ENCODE measurements at regions not wholly inside any gene's neighbourhood (a gene's known extent, or its start where the extent isn't known, plus 50 kb on each side); places are given as distances from the start of the nearest gene placed in this dataset.

DNA sequence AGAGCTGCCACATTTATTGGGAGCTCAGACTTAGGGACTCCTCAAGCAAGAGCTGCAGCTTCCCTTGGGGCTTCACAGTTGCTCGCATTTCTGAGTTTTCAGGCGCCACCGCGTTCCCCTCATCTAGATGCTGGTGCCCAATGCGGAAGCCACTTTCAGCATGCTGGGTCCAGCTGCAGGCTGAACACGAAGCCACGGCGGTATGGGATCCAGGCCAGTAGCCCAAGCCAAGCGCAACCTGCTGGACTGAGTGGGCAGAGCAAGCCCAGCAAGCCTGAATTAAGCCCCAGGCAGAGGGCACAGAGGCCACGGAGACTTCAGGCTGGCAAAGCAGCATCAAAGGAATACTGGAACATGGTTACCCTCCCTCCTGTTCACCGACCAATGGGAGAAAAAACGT lies 391.5 kb downstream of the HTR1A start:
- peaks cover 0 to 6% (median 0%) of the 10 kb centered on the region in 3 donors for H3K9me3 ChIP-seq
- intact Hi-C loops (cut with DNase I), result no loop called here
- no peaks in the 10 kb centered on the region for H3K36me3 ChIP-seq (replicated peaks in 1 of 2; ENCODE audit: insufficient read depth in 1 of 2, low read depth in 2 of 2)
- TF ChIP-seq POLR2A (IDR thresholded peaks at IDR 0.05), result no peak
- TF ChIP-seq, protein P1, sequence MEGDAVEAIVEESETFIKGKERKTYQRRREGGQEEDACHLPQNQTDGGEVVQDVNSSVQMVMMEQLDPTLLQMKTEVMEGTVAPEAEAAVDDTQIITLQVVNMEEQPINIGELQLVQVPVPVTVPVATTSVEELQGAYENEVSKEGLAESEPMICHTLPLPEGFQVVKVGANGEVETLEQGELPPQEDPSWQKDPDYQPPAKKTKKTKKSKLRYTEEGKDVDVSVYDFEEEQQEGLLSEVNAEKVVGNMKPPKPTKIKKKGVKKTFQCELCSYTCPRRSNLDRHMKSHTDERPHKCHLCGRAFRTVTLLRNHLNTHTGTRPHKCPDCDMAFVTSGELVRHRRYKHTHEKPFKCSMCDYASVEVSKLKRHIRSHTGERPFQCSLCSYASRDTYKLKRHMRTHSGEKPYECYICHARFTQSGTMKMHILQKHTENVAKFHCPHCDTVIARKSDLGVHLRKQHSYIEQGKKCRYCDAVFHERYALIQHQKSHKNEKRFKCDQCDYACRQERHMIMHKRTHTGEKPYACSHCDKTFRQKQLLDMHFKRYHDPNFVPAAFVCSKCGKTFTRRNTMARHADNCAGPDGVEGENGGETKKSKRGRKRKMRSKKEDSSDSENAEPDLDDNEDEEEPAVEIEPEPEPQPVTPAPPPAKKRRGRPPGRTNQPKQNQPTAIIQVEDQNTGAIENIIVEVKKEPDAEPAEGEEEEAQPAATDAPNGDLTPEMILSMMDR (IDR thresholded peaks at IDR 0.05), result no peak
- no peak overlapping the region for H3K27ac ChIP-seq
- H3K4me1 ChIP-seq, result no peaks in the 10 kb centered on the region
- ATAC-seq (no peak), DNase-seq (no peak)
- WGBS, 2 donors, result 82 to 90% methylated on average over 9 to 11 of the region's 12 CpGs
- H3K4me3 ChIP-seq, result no peak overlapping the region
- H3K27me3 ChIP-seq, result no peaks in the 10 kb centered on the region

DNA sequence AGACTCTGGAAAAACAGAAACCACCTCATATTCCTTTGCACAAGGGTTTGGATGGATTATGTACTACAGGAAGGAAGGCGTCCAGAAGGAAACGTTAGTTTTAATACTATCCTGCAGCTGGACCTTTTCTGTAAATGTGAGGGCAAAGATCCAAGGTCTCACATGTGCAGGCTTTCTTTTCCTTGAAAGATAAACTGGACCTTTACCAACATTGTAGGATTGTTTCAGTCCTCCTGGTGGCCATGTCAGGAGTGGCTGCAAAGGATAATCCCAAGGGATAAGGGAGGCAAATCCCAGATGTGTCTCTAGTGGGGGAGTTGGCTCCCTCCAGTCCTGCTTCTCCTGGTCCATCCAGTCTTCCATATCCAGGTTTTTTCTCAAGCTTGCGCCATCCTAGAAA lies 397.5 kb downstream of the HTR1A start:
- no peaks in the 10 kb centered on the region for H3K4me1 ChIP-seq
- H3K27me3 ChIP-seq, result no peaks in the 10 kb centered on the region
- H3K9me3 ChIP-seq, result no peaks in the 10 kb centered on the region
- H3K36me3 ChIP-seq (replicated peaks in 1 of 2; ENCODE audit: insufficient read depth in 1 of 2, low read depth in 2 of 2), result no peaks in the 10 kb centered on the region
- peak; percentile 45 for ATAC-seq
- no peak for TF ChIP-seq POLR2A (IDR thresholded peaks at IDR 0.05)
- TF ChIP-seq, protein P1 (IDR thresholded peaks at IDR 0.05), result peak in 2 of 7 experiments; percentile 14 to 37
- WGBS, 2 donors, result 42 to 50% methylated on average over 3 of the region's 3 CpGs
- H3K4me3 ChIP-seq, result no peak overlapping the region
- H3K27ac ChIP-seq, result no peak overlapping the region
- intact Hi-C loops (cut with DNase I), result no loop called here
- DNase-seq, result peak in 2 of 4 donors; percentile 6 to 29

DNA sequence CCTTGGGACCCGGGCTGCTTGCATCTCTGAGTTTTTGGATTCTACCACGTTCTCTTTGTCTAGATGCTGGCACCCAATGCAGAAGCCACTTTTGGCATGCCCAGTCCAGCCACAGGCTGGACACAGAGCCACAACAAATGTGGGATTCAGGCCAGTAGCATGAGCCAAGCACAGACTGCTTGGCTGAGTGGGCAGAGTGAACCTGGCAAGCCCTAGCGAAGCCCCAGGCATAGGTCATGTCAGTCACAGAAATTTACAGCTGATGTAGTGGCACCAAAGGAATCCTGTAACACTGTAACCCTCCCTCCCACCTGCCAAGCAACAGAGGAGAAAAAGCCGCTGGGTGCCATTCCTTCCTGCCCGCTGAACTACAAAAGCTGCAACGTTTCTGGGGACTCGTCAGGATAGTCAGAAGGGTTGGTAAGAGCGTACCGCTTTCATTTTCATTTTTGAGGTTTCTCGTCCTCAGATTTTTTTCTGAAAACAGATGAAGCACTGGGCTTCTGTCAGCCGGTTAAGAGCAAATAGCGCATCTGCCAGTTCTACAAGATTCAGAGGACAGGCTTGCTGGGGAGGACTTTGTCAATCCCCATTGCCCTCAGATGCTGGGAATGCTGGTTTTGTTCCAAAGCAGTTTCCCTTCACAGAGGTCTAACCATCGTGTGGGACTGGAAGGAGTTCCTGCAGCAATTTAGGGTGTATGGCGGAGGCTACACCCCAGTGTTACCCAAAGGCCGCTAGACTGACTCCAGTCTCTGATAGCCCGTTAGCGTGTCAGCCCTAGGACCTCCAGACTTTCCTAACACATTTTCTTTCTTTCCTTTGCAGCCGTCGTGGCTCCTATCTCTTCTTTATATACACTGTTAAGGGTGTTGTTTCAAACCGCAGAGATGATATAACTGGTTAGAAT lies 399.0 kb downstream of the HTR1A start:
- H3K9me3 ChIP-seq, result no peaks in the 10 kb centered on the region
- H3K27me3 ChIP-seq, result no peaks in the 10 kb centered on the region
- TF ChIP-seq POLR2A (IDR thresholded peaks at IDR 0.05), result no peak
- TF ChIP-seq, protein P1 (IDR thresholded peaks at IDR 0.05), result no peak
- no peaks in the 10 kb centered on the region for H3K4me1 ChIP-seq
- intact Hi-C loops (cut with DNase I), result no loop called here
- H3K36me3 ChIP-seq (replicated peaks in 1 of 2; ENCODE audit: insufficient read depth in 1 of 2, low read depth in 2 of 2), result no peaks in the 10 kb centered on the region
- ATAC-seq (no peak), DNase-seq (no peak)
- 85 to 94% methylated on average over 18 to 20 of the region's 20 CpGs for WGBS, 2 donors
- H3K4me3 ChIP-seq, result no peak overlapping the region
- no peak overlapping the region for H3K27ac ChIP-seq

DNA sequence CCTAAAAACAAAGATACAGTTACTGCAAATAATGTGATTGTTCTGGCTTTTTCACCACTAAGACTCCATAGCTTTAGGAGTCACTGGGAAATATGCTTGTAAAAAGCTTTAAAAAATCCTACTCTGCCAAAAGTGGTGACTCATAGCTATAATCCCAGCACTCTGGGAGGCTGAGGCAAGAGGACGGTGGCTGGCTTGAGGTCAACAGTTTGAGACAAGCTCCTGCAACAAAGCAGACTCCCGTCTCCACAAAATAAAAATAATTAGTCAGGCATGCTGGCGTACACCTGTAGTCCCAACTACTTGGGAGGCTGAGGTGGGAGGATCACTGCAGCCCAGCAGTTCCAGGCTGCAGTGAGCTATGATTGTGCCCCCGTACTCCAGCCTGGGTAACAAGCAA lies 406.4 kb downstream of the HTR1A start:
- no peak for ATAC-seq
- peaks cover 4% of the 10 kb centered on the region for H3K4me1 ChIP-seq
- DNase-seq, result no peak
- TF ChIP-seq, protein P1 (IDR thresholded peaks at IDR 0.05), result no peak
- no peak for TF ChIP-seq POLR2A (IDR thresholded peaks at IDR 0.05)
- H3K27me3 ChIP-seq, result no peaks in the 10 kb centered on the region
- H3K9me3 ChIP-seq, result no peaks in the 10 kb centered on the region
- intact Hi-C loops (cut with DNase I), result no loop called here
- no peak overlapping the region for H3K27ac ChIP-seq
- H3K36me3 ChIP-seq (replicated peaks in 1 of 2; ENCODE audit: insufficient read depth in 1 of 2, low read depth in 2 of 2), result no peaks in the 10 kb centered on the region
- 74 to 84% methylated on average over 4 of the region's 4 CpGs for WGBS, 2 donors
- no peak overlapping the region for H3K4me3 ChIP-seq

DNA sequence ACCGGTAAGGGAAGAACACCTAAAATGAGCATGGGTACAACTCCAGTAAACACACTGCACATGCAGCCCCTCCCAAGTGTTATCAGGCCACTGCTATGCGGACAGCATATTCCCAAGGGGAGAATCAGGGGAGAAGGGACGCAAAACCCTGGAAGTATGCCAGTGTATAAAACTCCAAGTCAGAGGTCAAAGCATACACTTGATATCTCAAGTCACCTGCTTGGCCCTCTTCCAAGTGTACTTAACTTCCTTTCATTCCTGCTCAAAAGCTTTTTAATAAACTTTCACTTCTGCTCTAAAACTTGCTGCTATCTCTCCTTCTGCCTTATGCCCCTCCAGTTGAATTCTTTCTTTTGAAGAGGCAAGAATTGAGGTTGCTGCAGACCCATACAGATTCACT lies 408.1 kb downstream of the HTR1A start:
- no peaks in the 10 kb centered on the region for H3K36me3 ChIP-seq (replicated peaks in 1 of 2; ENCODE audit: insufficient read depth in 1 of 2, low read depth in 2 of 2)
- no peaks in the 10 kb centered on the region for H3K27me3 ChIP-seq
- ATAC-seq, result no peak
- H3K27ac ChIP-seq, result no peak overlapping the region
- H3K4me3 ChIP-seq, result no peak overlapping the region
- H3K9me3 ChIP-seq, result no peaks in the 10 kb centered on the region
- TF ChIP-seq, protein P1 (IDR thresholded peaks at IDR 0.05), result no peak
- no peak for TF ChIP-seq POLR2A (IDR thresholded peaks at IDR 0.05)
- 27 to 28% methylated on average over 3 of the region's 3 CpGs for WGBS, 2 donors
- intact Hi-C loops (cut with DNase I), result no loop called here
- DNase-seq, result peak in 2 of 4 donors; percentile 8 to 21
- H3K4me1 ChIP-seq, result peaks cover 4% of the 10 kb centered on the region
